ENCODE measurements at regions not wholly inside any gene's neighbourhood (a gene's known extent, or its start where the extent isn't known, plus 50 kb on each side); places are given as distances from the start of the nearest gene placed in this dataset.
A peak's percentile ranks its signal among the peaks of the same experiment; 100 is the strongest.

DNA sequence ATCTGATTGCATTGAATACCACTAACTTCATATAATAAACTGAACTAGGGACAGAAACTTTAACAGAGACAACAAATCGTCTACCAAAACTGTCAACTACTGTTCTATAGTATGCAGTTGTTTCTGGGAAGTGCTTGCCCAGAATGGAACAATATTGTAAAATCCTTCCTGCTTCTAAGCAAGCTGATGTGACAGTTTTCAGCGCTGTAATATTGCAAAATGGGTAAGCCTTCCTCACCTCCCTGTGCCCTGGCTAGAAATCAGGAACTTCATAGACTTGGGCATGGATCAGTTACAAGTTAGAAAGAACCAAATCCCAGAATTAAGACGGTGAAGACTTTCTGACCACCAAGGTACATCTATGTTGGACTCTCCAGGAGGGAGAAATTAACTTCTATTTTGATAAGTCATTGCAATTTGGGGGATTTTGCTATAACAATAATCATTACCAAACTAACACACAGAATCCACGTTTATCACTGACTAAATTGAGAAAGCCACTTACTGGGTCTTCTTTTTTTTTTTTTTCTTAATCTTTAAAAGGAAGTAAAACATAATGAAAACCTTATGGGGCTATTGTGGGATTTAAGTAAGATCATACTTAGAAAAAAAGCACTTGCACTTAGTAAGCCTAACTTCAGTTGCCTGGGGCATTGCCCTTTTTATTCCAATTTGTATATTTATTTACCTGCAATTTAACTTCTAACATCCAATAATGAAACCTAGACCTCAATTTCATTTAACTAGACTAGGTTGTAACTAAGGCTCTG, 261.5 kb downstream of the TRIB2 start:
- DNase-seq, result no peak

DNA sequence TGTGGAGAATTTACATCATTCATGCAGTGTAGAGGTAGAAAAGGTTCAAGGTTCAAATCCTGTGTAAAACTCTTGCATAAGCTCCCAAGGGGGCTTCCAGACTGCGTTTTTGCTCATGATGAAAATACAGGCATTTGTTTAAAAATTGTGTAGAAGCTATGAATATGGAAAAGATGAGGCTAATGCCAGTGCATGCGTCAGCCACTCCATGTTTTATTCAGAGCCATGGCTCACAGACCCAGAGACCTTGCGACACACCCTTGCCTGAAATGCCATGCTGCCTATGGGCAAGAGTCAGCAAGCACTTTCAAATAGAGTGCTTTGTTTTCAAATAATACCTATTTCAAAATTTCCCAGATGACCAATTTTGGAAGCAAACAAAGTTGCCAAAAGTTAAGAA, 262.3 kb downstream of the TRIB2 start:
- no peak for DNase-seq

DNA sequence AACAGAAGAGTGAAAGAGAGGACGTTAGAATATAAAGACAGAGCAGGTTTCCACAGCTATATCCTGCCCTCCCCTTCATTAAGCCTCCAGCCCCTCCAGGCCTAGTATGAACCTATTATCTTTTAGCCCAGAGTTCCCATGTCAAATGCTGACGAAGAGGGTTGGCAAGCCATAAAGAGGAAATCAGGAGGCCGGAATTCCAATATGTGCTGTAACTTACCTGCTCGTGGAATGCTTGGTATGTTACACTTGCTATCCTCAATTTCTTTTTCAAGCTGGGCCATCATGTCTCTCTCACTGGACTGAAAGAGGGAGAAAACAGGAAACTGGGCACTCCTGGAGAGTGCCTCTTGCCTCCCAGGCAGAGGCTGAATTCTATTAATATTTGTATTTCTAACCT, 264.1 kb downstream of the TRIB2 start:
- DNase-seq, result no peak

DNA sequence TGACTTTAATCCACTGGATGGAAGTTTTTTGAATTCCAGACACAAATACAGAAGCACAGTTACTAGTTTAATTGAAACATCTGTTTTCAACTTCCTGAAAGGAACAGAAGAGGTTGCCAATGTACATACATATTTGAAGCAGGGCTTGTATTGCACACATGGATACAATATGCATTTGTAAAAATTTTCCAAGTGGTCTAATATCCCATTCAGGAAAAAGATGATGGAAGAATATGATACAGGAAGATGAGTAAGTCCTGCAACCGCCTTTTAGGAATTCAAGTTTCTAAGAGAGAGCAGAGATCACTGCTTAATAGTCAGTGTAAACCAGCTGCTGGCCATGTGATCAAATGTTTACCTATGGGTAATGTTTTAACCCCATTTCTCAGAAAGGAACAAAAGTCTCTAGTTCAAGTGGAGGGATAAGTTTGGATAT, 265.4 kb downstream of the TRIB2 start:
- no peak for DNase-seq

DNA sequence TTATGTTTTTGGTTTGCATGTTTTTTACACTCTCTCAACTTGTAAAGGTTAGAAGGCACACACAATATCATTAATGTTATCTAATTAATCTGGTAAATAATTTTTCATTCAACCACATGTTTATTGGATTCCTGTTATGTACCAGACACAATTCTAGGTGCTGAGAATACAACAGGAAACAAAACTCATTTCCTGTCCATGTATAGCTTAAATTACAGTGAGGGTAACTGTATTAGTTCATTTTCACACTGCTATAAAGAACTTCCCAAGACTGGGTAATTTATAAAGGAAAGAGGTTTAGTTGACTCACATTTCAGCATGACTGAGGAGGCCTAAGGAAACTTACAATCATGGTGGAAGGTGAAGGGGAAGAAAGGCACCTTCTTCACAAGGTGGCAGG, 270.5 kb downstream of the TRIB2 start:
- no peak for DNase-seq

DNA sequence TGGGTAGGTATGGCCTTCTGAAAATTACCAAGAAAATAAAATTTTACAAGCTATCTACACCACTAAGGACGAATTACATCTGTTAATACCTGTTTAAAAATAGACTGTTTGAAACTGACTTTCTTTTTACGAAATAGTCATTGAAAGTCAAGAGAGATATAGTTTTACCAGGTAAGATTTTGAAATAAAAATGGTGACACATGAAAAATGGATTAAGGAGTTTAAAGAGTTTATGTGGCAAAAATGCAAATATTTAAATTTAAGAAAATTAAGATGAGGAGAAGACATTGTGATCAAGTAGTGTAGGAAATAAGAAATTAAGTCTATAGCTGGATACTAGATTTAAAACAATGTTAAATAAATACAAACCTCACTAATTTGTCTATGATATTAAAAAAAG, 271.5 kb downstream of the TRIB2 start:
- no peak for DNase-seq

DNA sequence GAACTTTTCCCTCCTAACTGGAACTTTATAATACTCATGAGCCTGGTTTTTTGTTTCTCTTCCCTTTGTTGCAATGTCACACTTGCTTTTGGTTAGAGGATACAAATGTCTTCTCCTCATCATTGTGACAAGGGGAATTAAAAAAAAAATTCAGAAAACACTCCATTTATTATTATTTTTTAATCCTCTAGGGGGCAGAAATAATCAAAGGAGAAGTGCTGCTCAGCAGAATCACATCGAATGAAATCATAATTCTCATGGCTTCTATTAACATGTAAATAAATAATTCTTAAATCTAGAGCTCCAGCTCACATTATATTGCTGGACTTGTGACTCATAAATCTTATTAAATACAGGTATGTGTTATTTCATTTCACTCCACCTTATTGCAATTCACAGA, 273.8 kb downstream of the TRIB2 start:
- DNase-seq, result no peak

DNA sequence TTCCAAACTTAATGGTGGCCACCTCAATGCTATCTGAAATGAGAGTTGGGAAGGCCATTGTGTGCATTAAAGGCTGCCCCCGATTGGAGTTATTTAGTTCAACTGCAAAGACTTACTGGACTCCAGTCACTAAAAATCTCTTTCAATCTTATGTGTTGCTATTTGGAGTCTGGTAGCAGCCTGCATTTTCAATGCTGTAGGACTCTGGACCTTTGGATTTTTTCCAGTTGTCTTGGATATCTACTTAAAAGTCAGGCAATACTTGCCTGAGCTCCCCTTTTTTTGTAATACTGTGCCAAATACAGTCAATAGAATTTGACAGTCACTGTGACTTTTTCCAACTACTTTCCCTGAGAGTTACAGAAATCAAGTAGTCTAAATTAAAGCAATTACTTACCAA, 281.9 kb downstream of the TRIB2 start:
- DNase-seq, result no peak

DNA sequence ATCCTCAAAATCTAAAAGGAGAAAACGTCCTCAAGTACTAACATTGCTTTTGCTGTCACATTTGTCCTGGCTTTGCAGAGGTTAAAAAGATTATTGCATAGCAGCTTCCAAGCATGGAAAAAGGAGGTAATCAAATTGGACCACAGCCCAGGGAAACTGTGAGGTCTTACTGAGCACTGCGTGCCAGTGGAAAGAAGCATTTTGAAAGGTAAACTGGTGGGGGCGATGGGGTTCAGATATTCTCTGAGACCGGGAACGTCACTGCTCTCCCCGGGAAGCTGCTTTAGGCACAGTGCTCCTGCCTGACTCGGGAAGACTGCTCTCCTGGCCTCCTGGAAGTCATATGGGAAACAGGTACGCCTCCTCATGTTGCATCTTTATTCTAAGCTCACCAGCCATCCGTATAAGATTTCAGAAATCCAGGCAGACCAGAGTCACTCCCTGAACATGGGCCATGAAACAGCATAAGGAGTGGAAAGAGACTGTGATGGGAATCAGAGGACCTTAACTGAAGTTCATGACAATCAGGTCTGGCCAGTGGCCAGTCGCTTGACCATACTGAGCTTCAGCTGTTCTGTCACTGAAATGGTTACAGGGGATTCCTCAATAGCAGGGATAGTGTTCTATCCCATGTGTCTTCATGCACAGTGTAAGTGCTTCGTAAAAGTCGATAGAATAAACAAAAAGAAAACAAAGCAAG, 284.1 kb downstream of the TRIB2 start:
- DNase-seq, result no peak

DNA sequence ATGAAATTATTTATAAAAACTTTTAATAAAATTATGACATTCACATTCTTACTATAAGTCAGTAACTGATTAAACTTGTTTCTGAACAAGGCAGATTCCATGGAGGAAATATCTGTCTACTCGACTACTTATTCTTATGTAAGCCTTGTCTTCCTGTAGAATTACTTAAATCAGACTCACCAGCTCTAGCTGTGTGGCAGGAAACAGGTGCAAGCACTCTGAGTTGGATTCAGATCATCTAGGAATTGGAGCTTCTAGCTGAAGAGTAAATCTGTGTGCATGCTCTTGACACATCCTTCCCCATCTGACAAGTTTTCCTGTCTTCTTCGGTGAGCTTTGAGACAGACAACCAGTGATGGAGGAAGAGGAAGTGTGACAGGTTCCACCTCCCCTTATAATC, 284.7 kb downstream of the TRIB2 start:
- no peak for DNase-seq

DNA sequence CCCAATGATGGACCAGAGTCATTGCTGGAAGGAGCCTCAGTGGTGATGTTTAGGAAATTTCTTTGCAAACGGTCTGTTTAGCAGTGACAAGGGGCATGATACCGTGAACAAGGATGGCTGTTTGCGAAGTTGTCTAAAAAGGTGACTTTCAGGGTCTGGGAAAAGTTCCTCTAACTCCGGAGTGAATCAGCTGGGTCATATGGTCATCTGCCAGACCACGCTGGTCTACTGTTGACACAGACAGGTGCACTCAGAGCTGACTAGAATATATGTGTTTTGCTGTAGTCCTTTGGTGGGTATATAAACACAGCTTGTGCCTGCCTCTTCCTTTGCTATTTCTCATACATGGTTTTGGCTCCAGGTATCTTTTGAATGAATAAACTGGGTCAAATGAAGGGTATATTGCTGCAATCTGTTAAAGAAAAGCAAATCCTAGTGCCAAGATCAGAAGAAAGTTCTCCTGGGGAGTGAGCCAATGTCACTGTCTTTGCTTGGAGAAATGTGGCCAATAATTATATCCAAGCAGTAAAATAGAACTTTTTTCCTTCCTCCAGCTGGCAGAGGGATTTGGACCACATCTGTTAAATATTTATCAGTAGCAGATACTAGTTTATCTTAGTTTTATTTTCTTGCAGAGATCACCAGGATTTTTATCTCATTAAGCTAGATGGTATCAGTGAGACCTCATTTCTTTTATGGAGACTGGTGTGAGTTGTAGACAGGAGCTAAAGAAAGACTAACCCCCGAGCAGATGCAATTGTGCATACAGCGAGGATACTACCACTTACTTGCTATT, 286.0 kb downstream of the TRIB2 start:
- no peak for DNase-seq

DNA sequence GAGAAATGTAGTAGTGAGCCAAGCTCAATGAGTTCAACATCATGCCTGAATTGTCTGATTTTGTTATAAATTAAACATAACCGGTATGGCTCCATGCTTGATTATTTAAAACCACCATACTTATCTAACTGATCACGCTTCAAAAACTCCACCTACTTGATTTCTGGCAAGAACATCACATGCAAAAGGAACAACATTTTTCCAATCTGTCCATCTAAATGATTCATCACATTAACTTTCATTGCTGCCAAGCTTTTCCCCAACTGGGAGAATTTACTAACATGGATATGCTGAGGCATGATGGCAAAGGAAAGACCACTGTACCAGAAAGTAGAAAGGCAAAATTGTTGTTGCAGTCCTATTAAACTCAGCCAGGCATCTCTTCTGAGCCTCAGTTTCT, 286.8 kb downstream of the TRIB2 start:
- DNase-seq, result no peak

DNA sequence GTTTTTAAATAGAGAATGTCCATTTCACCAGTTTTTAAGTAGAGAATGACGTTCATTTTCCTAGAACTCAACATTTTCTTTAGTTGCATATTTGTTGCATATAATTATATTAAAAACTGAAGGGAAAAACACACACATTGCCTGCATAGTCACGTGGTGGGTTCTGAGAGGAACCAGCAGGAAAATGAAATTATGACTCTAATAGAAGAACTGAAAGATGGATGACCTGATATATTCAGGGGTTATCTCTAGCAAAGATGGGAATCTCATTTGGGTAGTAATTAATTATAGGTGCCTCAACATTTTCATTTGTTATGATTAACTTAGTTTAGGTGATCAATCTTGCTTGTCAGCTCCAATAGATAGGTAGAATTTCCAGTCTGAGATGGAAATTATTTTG, 288.3 kb downstream of the TRIB2 start:
- DNase-seq, result no peak

DNA sequence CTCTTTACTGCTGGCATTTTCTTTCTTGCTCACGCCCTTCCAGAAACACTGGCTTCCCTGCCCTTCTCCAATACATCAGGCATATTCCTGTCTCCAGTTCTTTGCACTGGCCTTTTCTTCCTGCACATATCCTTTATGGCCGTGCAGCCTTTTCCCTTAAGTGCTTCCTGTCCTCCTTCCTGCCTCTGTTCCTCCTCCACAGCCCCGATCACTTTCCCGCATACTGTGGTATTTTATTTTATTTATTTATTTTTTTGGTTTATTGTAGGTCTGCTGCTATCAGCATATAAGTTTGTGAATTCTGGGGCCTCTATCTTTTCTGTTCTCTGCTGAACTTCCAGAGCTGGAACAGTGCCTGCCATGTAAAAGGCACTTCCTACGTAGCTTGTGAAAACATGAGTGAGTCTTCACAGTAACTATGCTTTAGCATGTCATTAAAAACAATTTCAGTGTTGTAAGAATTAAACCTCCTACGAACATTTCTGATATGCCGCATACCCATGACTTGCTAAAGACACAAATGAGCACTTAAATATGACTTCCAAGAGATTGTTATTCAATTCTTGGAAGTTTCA, 289.1 kb downstream of the TRIB2 start:
- DNase-seq, result no peak

DNA sequence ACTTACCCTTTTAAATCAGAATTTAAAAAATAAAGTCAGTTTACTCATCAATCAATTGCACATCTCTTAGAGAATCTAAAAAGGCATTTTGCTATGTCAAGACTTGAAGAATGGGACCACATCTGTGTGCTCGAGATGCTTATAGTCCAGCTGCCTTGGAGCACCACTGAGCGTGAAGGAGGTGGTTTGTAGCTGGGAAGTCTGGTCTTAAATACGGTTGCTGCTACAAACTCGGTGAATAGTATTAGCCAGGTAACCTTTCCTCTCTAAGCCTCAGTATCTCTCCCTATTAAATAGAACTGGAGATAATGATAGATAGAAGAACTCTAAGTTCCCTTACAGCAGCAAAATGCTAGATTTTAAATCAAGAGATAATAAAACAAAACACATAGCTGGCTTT, 289.7 kb downstream of the TRIB2 start:
- no peak for DNase-seq

DNA sequence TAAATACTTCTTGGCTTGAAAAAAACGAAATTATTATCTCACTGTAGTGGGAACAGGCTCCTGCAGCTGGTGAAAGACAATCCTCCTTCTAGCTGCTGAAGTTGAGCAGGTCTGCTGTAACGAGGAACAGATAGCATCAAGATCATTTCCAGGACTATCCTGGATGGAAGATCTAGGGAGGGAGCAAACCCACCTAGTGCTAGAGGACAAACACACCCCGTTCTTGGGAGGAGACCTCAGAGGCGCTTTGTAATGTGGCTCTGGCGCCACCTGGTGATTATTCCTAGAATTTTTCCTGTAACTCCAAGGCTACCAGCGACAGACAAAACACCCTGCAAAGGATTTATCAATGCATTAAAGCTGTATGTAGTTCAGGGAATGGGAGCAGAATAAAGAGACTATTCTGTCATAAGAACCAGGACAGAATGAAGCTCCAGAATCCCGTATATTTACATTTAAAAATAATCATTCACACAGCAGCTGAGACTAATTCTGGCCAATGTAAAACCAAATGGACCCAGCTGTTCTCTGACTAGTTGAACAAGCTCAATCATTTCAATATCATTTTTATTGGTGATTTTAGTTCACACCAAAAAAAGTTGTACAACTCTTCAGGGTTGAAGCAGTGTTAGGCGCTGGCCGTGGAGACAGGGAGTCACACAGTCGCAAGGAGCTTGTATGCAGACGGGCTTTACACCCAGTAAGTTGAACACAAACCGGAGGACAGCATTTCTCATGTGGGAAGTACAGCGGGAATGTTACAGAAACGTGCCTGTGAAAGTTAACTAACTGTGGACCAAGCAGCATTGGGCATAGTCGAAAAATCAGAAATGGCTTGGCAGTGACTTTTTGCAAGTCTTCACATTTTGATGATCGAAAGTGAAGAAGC, 290.3 kb downstream of the TRIB2 start:
- DNase-seq, result peak; percentile 55

DNA sequence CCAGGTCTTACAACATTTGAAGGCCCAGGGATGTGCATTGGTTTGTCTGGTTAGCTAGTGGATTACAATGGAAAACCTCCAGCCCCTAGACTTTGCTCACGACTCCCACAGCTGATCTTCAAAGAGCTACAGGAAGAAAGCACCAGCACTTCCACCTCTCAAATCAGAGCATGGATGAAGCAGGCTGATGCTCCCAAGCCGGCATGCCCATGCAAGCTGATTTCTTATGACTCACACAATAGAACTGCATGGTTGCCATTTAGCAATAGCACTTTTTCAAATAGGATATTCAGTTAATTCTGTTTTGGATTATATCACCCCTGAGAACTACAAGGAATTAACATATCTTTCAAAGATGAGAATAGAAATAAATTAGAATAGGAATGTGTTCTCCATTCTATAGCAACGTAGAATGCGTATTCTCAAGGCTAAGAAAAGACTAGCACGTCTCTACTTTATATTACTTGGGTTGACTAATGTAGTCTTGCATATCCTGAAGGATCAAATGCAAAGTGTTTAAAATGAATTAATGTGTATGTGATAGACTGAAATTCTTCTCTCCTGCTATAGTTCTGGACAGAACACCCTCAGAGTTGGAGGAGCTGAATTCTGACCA, 292.4 kb downstream of the TRIB2 start:
- DNase-seq, result no peak

DNA sequence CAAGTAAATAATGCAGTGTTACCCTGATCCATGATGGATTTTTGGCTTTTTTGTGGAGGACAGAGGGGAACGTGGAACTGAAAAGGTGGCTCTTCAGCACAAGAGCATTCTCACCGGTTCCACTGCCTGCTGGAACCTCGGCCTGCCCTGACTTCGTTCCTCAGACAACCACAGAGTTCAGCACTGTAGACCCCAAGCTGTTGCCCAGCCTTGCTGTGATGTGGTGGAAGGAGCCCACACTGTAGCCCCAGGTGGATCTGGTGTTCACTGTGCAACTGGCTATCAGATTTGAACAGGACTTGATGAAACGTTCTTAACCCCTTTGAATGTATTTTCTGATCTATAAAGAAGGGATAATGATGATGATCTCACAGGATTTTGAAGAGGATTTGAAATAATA, 293.5 kb downstream of the TRIB2 start:
- DNase-seq, result no peak

DNA sequence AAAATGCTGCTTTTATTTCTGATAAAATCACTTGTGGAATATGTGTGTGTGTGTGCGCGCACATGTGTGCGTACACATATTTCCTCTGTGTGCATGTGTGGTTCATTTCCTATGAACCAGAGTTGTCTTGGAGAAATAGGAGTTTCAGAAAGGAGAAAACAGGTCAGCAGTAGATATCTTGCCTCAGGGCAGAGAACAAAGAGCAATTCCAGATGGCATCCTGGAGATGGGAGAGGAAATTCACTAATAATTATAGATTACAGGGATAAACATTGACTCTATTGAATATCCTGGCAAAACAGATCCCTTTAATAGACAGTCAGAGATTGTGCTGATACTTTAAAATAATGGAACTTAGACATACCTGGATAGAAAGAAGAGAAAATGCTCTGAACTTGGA, 298.0 kb downstream of the TRIB2 start:
- DNase-seq, result no peak

DNA sequence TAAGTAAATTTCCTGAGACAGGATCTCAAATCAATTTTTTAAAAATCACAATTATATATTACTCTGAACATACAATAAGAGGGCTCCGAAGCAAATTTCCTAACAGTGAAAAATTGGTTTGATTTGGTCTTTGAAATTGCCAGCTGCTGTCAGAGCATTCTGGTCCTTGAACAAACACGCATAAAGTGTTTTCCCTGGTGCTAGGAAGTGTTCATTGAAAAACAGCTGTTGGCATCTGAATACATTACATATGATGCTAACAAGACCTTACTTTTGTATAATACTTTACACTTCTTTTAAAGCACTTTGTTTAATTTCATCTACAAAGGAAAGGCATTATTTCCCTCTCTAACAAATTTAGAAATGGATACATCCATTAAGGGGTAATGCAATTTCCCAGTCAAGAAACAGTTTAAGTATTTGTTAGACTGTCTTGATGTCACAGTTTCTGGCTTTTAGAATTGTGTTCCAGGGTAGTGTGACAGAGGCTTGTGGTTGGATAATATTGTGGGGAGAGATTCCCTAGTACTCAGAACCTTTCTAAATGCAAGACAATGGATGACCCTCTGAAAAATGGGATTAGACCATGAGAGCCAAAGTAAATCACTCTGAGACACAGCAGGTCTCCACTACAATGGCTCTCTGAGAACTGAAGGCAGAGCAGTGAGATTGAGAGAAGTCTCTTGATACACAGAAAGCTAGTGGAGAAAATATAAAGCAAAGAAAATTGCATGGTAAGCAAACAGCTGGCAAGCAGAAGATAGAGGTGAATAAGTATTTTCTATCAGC, 299.0 kb downstream of the TRIB2 start:
- no peak for DNase-seq

DNA sequence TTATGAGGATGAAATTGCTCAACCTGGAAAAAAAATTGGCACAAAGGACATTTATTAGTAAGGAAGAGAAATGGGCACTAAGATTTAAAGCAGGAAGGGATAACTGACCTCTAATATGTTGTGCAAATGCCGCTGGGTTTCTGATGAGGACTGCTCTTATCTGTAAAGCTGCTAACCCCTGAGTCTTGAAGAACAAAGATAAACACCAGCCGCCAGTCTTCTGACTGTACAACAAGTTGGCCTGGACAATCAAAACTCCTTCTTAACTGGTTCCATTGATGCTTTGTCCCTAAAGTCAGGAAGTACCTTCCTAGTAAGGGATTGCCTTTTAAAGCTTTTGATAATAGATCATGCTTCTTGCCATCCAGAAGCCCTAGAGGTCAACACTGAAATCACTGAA, 301.8 kb downstream of the TRIB2 start:
- DNase-seq, result no peak
